Endothelial cell of umbilical vein (primary cell): ENCODE measurements at regions not wholly inside any gene's neighbourhood (a gene's known extent, or its start where the extent isn't known, plus 50 kb on each side); places are given as distances from the start of the nearest gene placed in this dataset.

Source experiments
- BruUV-seq: library from RNA; stranded (reverse); fragments of 400-500 nt; replicated peaks from 2 replicates; lab custom pipeline; 2021; lab: Mats Ljungman, UMichigan
- CTCF ChIA-PET: fragments of 300-600, 350-600 bp; sonication (Branson Sonifier 250); formaldehyde crosslinking; loops from one replicate; lab custom pipeline; 2021; ENCODE audit warnings: antibody characterized with exemption, inconsistent platforms; lab: Charles Lee
- POLR2A ChIA-PET: fragments of 300-600, 350-600 bp; sonication (Branson Sonifier 250); formaldehyde crosslinking; loops from one replicate; lab custom pipeline; 2021; ENCODE audit warnings: antibody characterized with exemption, inconsistent platforms; lab: Charles Lee
- DNase-seq: peaks from one replicate; pipeline ENCODE4 v3.0.0-alpha.2; 2011; ENCODE audit warnings: low read depth, low spot score
- FAIRE-seq: peaks from 2 replicates; lab custom pipeline; 2011; peaks lifted over from hg19 to GRCh38; lab: Jason Lieb, UNC
- H2AFZ ChIP-seq: 2 replicates; pipeline ENCODE4 v1.6.0; 2012; ENCODE audit warnings: low read depth, low read length, control low read depth, inconsistent platforms
- H3K27ac ChIP-seq: 2 replicates; pipeline ENCODE4 v1.5.1; 2011; ENCODE audit warnings: low read depth, mild to moderate bottlenecking, control low read depth, low read length, moderate library complexity; ENCODE audit not compliant: insufficient read depth
- H3K27me3 ChIP-seq, 2 experiments: 2 replicates each; pipeline versions ENCODE4 v1.6.0 to v1.6.1; 2011; ENCODE audit warnings: low read length in 2 of 2, mixed read lengths in 1 of 2; ENCODE audit not compliant: control insufficient read depth in 2 of 2, insufficient read depth in 2 of 2
- H3K36me3 ChIP-seq, 2 experiments: 2 replicates in 1 of 2; 3 replicates in 1 of 2; pipeline ENCODE4 v1.5.1; 2011; ENCODE audit warnings: low read length in 2 of 2, mild to moderate bottlenecking in 1 of 2, moderate library complexity in 1 of 2; ENCODE audit not compliant: control insufficient read depth in 2 of 2, insufficient read depth in 2 of 2; ENCODE audit errors: extremely low read depth in 1 of 2
- H3K4me1 ChIP-seq: 3 replicates; pipeline ENCODE4 v1.5.1; 2011; ENCODE audit warnings: mild to moderate bottlenecking, low read length; ENCODE audit not compliant: control insufficient read depth, insufficient read depth; ENCODE audit errors: extremely low read depth
- H3K4me2 ChIP-seq: 2 replicates; pipeline ENCODE4 v1.6.1; 2011; ENCODE audit warnings: low read length, control low read depth, mixed read lengths; ENCODE audit not compliant: insufficient read depth
- H3K4me3 ChIP-seq, 3 experiments: fragments of 200-600 bp in 1 of 3; sonication (generic), shearing (Covaris generic) in 1 of 3; replicated peaks in 1 of 3; 2 replicates each; pipeline ENCODE4 v1.5.1; 2011 to 2016; ENCODE audit warnings: control low read depth in 3 of 3, low read length in 3 of 3, mild to moderate bottlenecking in 2 of 3, inconsistent platforms in 1 of 3, low read depth in 1 of 3, moderate library complexity in 1 of 3; ENCODE audit not compliant: insufficient read depth in 1 of 3
- H3K79me2 ChIP-seq: 2 replicates; pipeline ENCODE4 v1.6.0; 2012; ENCODE audit warnings: low read length, inconsistent platforms; ENCODE audit not compliant: control insufficient read depth, insufficient read depth
- H3K9ac ChIP-seq: replicated peaks from 2 replicates; pipeline ENCODE3; 2011; ENCODE audit warnings: low read length, control low read depth; ENCODE audit not compliant: insufficient read depth; ENCODE audit errors: extremely low read depth
- H3K9me1 ChIP-seq: replicated peaks from 3 replicates; pipeline ENCODE4 v1.6.0; 2011; ENCODE audit warnings: mild to moderate bottlenecking, low read length; ENCODE audit not compliant: control insufficient read depth, insufficient read depth; ENCODE audit errors: extremely low read depth
- H3K9me3 ChIP-seq: replicated peaks from 2 replicates; pipeline ENCODE4 v1.5.1; 2012; ENCODE audit warnings: low read length, inconsistent platforms; ENCODE audit not compliant: control insufficient read depth, insufficient read depth
- H4K20me1 ChIP-seq: replicated peaks from 2 replicates; pipeline ENCODE3; 2011; ENCODE audit warnings: mild to moderate bottlenecking, low read length; ENCODE audit not compliant: control insufficient read depth, insufficient read depth; ENCODE audit errors: extremely low read depth
- CTCF ChIP-seq, 2 donors: IDR thresholded peaks; 1 replicate in 1 of 2; 2 replicates in 1 of 2; pipeline ENCODE4 v1.5.1; 2011; ENCODE audit warnings: low read length in 2 of 2, mild to moderate bottlenecking in 2 of 2, moderate library complexity in 2 of 2, control low read depth in 1 of 2, inconsistent platforms in 1 of 2, low read depth in 1 of 2; ENCODE audit not compliant: insufficient read depth in 1 of 2; ENCODE audit errors: extremely low read depth in 1 of 2
- EZH2 ChIP-seq: IDR thresholded peaks from 2 replicates; pipeline ENCODE4 v1.6.1; 2012; ENCODE audit warnings: borderline replicate concordance, low read depth, mild to moderate bottlenecking, moderate library complexity, low read length, inconsistent platforms; ENCODE audit not compliant: severe bottlenecking
- FOS ChIP-seq: IDR thresholded peaks from 2 replicates; pipeline ENCODE4 v1.6.1; 2011; ENCODE audit warnings: mild to moderate bottlenecking, low read length, moderate library complexity, borderline replicate concordance; ENCODE audit not compliant: insufficient read depth
- GATA2 ChIP-seq: IDR thresholded peaks from 2 replicates; pipeline ENCODE4 v1.7.0; 2011; ENCODE audit warnings: low read depth, mild to moderate bottlenecking, moderate library complexity, mixed read lengths, low read length; ENCODE audit not compliant: insufficient read length, insufficient read depth
- JUN ChIP-seq: IDR thresholded peaks from 2 replicates; pipeline ENCODE4 v1.6.1; 2011; ENCODE audit warnings: borderline replicate concordance, low read depth; ENCODE audit not compliant: insufficient read length, insufficient read depth
- MAX ChIP-seq: IDR thresholded peaks from 2 replicates; pipeline ENCODE4 v1.6.1; 2011; ENCODE audit not compliant: insufficient read depth, insufficient read length
- MYC ChIP-seq: IDR thresholded peaks from one replicate; pipeline ENCODE4 v1.6.1; 2011; ENCODE audit warnings: mild to moderate bottlenecking, low read depth, low read length
- POLR2A ChIP-seq: IDR thresholded peaks from 2 replicates; pipeline ENCODE4 v1.6.1; 2012; ENCODE audit warnings: low read depth, mild to moderate bottlenecking, control low read depth, low read length
- POLR2AphosphoS5 ChIP-seq: IDR thresholded peaks from 2 replicates; pipeline ENCODE4 v1.6.1; 2012; ENCODE audit warnings: low read depth, mild to moderate bottlenecking, control low read depth, low read length, moderate library complexity; ENCODE audit not compliant: insufficient read depth
- dilution Hi-C: fragments of 300-500 bp; cut with MboI; formaldehyde crosslinking; loops from one replicate; pipeline ENCODE4 v1.15.0; 2019; ENCODE audit warnings: low sequenced_read_pairs; ENCODE audit not compliant: extremely low pct_ligation_motif_present
- intact Hi-C: fragments of 100-400 bp; cut with micrococcal nuclease; formaldehyde crosslinking; loops from one replicate; pipeline ENCODE4 v1.10.0; 2022

- H2AFZ ChIP-seq, result no peak overlapping the region
- TF ChIP-seq CTCF (IDR thresholded peaks at IDR 0.05; ENCODE audit: extremely low read depth in 1 of 2, insufficient read depth in 1 of 2, low read depth in 1 of 2, low read length in 2 of 2) (no peak), POLR2A (no peak), MAX (no peak), JUN (no peak), GATA2 (no peak), MYC (no peak), FOS (no peak), POLR2AphosphoS5 (no peak), EZH2 (no peak)
- no peak overlapping the region for H3K4me2 ChIP-seq
- FAIRE-seq, result no peak
- no peak overlapping the region for H3K4me3 ChIP-seq
- no peaks in the 10 kb centered on the region for H3K36me3 ChIP-seq
- H3K79me2 ChIP-seq, result no peaks in the 10 kb centered on the region
- intact Hi-C loops, result no loop called here
- dilution Hi-C loops, result no loop called here
- no peak for DNase-seq
- H3K9ac ChIP-seq, result no peak overlapping the region
- no peaks in the 10 kb centered on the region for H4K20me1 ChIP-seq
- H3K9me1 ChIP-seq, result no peaks in the 10 kb centered on the region
- BruUV-seq, result no TSS peak
- H3K4me1 ChIP-seq, result peaks cover 5% of the 10 kb centered on the region
- no peaks in the 10 kb centered on the region for H3K9me3 ChIP-seq
- H3K27ac ChIP-seq, result no peak overlapping the region
- H3K27me3 ChIP-seq, result no peaks in the 10 kb centered on the region
- CTCF ChIA-PET, result interaction anchor here (5.5 kb wide), 1 partner anchor 680 kb away, joined by 44 read pairs; no protein-coding TSS in a partner anchor
- POLR2A ChIA-PET, result no interaction called here
Observed at GRCh38 chr1:173423291-173423690, 53.8 kb upstream of the PRDX6 start.
